GM18505 (cell line): ENCODE measurements at regions not wholly inside any gene's neighbourhood (a gene's known extent, or its start where the extent isn't known, plus 50 kb on each side); places are given as distances from the start of the nearest gene placed in this dataset.

Source experiments
- ATAC-seq: cut with Tn5 transposase; IDR thresholded peaks from one replicate; pipeline ENCODE4 v1.9.1; 2021; ENCODE audit not compliant: unreplicated experiment
- POLR2A ChIP-seq: IDR thresholded peaks from 4 replicates; pipeline ENCODE4 v1.6.1; 2011; ENCODE audit warnings: borderline replicate concordance; ENCODE audit not compliant: insufficient read depth, insufficient read length; ENCODE audit errors: extremely low read depth

DNA sequence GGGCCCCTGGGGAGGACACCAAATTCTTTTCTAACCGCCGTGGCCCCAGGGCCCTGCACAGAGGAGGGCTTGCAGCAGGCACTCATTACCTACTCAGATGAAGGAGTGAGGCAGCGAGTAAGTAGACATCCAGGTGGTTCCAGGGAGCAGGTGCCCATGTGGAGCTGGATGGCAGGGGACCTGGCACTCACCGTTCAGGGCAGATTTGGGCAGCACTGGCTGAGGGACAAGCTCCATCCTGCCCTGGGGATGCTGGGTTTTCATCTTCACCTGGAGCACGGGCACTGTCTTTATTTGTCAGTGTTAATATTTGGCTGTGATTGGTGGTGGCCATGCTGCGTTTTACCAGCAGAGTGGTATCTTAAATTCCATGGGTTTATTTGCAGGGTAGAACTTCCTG lies 1182.7 kb downstream of the BRD1 start:
- no peak for TF ChIP-seq POLR2A
- no peak for ATAC-seq

DNA sequence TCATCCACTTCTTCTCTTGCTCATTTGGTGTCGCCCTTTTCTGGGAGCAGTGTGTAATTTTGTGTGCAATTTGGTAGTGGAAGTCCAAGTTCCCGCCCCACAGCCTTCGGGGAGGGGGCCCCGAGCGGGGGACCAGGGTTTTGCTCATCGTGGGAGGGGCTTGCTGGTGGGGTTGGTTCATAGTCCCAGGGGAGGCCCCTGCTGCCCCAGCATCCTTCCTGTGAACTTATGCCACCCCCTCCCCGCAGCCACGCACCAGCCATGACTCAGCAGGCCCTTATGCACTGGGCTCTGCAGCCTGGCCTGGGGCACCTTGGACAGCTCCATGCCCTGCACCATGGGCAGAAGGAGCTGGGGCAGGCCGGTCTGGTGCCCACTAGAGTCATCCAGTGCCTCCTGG lies 1183.6 kb downstream of the BRD1 start:
- ATAC-seq = no peak
- TF ChIP-seq POLR2A = no peak

DNA sequence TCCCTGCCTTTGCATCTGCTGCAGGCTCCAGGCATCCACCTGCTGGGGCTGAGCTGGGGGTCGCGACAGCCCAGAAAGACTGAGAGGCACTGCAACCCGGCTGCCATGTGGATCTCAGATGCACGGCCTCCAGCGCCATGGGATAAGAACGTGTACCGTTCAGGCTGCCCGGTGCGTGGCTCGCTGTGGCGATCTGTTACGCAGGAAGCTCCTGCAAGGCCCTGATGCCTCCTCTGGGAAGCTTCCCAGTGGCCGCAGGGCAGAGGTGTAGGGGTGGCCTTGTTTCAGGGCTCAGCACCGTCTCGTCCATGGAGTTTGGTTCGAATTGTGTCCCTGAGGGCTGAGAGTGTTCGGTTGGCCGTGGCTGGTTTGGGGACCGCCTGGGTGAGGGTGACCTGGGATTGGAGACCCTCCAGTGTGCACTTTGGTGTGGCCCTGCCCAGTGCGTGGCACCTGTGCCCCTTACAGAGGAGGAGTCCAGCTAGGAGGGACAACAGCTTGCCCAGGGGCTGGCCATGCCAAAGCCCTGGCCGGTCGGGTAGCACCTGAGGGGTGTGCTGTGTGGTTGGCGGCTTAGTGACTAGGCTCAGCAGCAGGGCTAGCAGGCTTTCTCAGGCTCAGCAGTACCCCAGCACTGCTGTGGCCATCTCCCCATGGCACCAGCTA lies 1184.5 kb downstream of the BRD1 start:
- no peak for TF ChIP-seq POLR2A
- ATAC-seq = no peak

DNA sequence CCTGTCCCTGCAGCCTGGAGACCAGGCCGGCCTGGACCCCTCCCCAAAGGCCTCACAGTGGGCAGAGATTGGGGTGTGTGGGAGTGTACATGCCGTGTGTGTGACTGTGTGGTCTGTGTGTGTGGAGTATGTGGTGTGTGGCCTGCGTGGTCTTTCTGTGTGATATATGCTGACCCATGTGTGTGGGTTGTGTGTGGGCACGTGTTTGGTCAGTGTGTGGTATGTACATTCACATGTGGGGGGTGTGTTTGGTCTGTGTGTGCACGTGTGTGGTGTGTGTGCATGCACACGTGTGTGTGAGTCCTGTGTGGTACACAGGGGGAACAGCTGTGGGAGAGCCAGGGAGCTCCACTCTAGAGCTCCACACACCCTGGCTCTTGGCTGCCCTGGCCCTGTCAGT lies 1185.1 kb downstream of the BRD1 start:
- no peak for ATAC-seq
- TF ChIP-seq POLR2A = no peak

DNA sequence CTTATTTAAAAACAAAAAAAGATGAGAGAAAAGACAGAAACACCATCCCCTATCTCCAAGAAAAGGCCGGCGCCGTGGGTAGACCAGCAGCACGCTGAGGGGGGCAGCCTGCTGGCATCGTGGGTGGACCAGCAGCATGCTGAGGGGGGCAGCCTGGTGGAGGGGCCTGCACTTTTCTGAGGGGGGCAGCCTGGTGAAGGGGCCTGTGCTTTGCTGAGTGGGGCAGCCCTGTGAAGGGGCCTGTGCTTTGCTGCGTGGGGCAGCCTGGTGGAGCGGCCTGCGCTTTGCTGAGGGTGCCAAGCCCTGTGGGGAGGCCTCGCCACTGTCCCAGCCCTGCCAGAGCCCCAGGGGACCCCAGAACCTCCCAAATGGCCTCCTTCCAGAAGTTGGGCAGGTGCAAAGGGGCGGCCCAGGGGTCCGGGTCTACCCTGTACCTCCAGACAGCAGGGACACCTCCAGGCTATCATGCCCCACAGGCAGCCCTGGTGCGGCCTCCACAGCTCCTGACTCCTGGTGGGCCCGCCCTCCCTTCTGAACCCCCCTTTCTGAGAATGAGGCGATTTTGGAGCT lies 1185.7 kb downstream of the BRD1 start:
- no peak for TF ChIP-seq POLR2A
- ATAC-seq = no peak

DNA sequence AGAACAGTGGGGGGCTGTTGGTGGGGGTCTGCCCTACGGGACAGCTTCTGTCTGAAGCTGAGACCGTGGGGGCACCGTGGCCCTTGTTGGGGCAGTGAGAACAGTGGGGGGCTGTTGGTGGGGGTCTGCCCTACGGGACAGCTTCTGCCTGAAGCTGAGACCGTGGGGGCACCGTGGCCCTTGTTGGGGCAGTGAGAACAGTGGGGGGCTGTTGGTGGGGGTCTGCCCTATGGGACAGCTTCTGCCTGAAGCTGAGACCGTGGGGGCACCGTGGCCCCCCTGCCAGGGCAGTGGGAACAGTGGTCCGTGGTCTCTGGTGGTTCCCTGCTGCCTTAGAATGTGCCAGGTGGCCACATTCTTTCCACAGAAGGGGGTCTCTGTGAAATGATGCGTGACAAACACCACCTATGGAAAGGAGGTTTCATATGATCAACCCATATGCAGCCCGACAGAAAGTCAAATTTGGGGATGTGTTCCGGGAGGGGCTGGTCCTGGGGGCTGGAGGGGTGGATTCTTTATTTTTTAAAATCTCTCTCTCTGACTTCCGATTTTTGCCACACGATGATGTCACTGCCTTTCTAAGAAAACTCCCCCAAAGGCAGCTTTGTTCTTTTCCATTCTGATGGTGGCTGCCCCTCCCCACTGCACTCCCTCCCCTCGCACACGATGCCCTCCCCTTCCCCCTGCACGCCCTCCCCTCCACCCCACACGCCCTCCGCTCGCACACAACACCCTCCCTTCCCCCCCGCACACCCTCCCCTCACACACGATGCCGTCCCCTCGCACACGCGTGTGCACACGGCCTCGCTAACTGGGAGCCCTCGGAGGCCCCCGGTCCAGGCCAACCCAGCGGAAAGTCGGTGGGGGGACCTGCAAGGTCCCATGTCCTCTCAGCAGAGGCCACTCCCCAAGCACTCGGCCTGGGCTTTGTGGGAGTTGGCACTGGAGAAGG lies 1186.5 kb downstream of the BRD1 start:
- ATAC-seq = no peak
- TF ChIP-seq POLR2A = no peak

DNA sequence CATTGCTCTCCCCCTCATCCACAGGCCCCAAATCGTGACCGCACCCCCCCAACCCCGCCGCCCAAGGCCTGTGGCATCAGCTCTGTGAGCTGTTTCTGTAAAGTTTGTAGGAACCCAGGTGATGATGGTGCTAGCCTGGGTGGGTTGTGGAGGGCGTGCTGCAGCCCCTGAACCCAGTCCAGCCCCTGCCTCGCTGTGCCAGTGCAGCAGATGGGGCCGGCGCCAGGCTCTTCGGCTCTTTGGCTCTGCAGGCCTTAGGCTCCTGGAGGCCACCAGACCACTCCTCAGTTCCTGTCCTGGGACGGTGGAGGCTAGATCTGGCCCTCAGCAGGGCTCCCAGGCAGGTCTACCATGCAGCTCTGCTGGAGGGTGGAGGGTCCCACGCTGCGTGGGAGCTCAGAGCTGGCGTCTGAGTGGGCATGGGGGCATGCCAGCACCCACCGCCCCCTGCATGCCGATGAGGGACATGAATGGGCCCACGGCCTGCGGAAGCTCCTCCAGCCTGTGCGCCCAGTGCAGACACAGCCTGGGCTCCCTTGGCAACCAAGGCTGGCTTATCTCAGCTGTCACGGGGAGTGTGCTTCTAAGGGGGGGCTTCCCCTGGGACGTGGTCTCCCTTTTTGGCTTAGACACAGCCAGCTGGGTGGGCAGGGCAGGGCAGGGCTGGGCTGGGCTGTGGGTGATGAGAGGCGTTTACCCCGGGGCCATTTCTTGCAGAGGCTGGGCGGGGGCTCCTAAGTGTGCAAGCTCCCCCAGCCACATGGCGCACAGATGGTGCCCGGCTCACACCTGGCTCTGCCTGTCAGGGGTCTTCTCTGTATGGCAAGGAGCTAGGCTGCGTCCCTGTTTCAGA lies 1187.6 kb downstream of the BRD1 start:
- TF ChIP-seq POLR2A = no peak
- ATAC-seq = no peak

DNA sequence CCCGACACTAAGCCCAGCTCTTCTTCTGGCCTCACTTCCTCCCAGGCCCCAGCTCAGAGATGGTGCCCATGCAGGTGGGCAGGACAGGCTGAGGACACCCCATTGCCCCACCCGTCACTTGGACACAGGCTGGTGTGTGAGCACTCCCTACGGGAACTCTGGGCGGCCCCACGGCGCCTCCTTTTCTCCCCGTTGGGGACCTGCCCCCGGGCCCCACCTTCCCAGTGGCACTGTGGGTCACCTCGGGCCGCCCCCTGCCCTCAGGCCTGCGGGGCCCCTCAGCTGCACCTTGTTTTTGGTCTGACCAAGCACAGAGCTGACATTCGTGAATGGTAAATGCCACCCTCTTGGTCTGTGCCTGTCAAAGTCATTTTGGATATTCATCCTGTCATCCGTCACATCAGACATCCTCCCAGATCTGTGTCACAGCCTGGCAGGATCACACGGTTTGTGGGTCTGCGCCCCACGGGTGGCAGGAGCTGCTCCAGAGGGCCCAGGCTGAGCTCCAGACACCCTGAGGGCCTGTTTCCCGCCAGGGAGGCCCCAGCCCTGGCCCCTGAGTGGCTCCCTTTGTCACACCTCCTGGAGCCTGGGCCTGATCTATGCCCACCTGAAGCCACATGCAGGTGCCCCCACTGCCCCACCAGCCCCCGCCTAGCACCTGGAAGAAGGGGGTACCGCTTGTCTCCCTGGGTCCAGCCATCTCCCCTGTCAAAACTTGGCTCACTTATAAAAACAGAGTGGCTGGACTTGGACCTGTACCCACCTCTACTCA lies 1188.5 kb downstream of the BRD1 start:
- TF ChIP-seq POLR2A = no peak
- no peak for ATAC-seq

DNA sequence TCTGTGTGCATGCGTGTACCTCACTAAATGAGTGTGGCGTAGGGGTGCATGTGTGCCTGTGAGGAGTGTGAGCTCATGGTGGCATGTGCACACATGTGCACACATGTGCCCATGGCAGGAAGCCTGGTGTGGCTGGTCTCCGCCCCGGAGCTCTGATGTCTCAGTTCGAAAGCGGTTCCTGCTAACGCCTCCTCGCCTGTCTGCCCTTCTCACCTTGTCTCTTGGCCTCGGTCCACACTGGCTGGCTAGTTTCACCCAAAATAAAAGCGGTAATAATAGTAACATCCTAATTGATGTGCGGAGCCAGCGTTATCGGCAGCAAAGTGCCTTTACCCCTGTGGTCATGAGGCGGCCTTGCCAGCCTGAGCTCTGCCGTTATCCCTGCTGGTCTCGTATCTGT lies 1190.4 kb downstream of the BRD1 start:
- ATAC-seq = no peak
- TF ChIP-seq POLR2A = no peak

DNA sequence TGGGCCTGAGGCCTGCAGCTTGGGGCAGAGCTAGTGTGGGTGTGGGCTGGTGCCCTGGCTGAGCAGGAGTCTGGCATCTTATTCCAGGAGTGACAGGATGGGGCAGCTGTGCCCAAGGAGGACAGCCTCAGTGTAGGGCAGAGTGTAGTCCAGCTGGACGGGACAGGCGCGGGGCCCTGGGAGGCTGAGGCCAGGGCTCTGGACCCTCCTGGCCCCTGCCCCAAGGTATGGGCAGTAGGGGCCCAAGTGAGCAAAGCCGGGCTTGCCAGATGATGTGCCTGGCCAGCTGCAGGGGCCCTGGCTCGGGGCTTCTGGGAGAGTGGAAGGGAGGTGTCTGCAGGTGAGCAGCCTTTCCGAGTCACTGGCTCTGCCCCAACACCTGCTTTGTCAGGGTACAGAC lies 1190.9 kb downstream of the BRD1 start:
- no peak for TF ChIP-seq POLR2A
- no peak for ATAC-seq

DNA sequence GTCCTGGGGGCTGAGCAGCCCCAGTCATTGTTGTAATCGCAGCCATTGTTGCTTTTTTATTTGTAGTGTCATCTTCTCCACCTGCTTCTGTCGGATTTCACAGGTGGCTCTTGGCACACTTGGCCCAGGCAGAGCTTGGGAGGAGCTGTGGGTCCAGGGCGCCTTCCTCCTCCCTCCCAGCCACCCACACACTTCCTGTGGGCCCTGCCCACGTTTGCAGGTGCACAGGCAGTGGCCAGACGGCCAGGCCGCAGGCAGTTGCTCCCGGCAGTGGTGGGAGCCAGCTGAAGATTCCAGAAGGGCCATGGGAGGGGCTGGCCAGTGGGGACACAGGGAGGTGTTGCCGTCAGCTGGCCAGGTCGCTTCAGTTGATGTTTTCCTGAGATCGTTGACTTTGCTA lies 1191.9 kb downstream of the BRD1 start:
- ATAC-seq = no peak
- no peak for TF ChIP-seq POLR2A

DNA sequence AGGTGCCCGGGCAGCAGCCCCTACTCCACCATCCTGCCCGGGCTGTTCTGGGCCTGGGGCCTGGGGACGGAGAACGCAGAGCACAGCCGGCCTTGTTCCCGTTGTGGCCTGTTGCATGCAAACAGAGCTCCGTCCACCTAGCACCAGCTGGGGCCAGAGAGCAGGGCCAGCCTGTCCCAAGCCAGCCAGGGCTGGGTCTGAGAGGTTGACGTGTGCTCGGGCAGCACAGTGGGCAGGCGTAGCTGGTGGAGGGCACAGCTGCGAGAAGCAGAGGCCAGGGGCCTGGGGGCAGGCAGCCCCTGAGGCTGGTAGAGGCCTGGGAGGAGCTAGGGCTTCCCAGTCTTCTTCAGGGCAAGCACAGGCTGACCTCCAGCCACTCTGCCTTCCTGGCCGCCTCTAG lies 1192.6 kb downstream of the BRD1 start:
- ATAC-seq = no peak
- TF ChIP-seq POLR2A = no peak

DNA sequence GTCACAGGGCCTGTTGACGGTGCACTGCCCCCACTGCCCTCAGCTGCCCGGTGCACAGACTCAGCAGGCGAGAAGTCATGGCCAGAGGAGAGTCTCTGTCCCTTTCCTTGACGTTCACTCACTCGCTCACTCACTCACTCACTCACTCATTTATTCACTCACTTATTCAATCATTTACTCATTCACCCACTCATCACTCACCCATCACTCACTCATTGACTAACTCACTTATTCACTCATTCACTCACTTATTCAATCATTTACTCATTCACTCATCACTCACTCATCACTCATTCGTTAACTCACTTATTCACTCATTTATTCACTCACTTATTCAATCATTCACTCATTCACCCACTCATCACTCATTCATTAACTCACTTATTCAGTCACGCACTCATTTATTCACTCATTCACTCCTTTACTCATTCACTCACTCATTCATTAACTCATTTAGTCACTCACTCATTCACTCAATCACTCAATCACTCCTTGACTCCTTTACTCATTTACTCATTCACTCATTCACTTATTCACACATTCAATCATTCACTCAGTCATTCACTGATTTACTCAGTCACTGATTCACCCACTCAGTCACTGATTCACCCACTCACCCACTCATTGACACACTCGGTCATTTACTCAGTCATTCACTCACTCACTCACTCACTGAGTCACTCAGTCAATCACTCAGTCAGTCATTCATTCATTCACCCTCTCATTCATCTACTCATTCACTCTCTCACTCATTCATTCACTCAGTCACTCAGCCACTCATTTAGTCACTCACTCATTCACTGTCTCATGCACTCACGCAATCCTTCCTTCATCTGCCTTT lies 1193.5 kb downstream of the BRD1 start:
- TF ChIP-seq POLR2A = no peak
- ATAC-seq = no peak
